Esophagus squamous epithelium (tissue), 5 donors: ENCODE measurements at regions not wholly inside any gene's neighbourhood (a gene's known extent, or its start where the extent isn't known, plus 50 kb on each side); places are given as distances from the start of the nearest gene placed in this dataset.

ENCODE experiments used
- DNase-seq: peaks from one replicate; lab custom pipeline; 2025; lab: John Stamatoyannopoulos, UW
- H3K27ac ChIP-seq, 4 donors: fragments of 200-600 bp; sonication (generic); one replicate each; pipeline ENCODE4 v1.5.1; 2016 to 2019; ENCODE audit warnings: mild to moderate bottlenecking in 1 of 4
- H3K27me3 ChIP-seq, 4 donors: fragments of 200-600 bp; sonication (generic); 1 replicate in 3 of 4; 2 replicates in 1 of 4; pipeline versions ENCODE4 v1.5.1 to v1.6.0; 2017 to 2021; ENCODE audit warnings: antibody characterized with exemption in 1 of 4
- H3K36me3 ChIP-seq, 3 donors: fragments of 200-600 bp; sonication (generic); one replicate each; pipeline ENCODE4 v1.5.1; 2016 to 2019
- H3K4me1 ChIP-seq, 3 donors: fragments of 200-600 bp; sonication (generic); one replicate each; pipeline ENCODE4 v1.5.1; 2017 to 2019
- H3K4me3 ChIP-seq, 4 donors: fragments of 200-600 bp; sonication (generic); 1 replicate in 3 of 4; 2 replicates in 1 of 4; pipeline ENCODE4 v1.5.1; 2016 to 2019; ENCODE audit warnings: mild to moderate bottlenecking in 2 of 4, moderate library complexity in 1 of 4
- H3K9me3 ChIP-seq, 3 donors: fragments of 200-600 bp; sonication (generic); one replicate each; pipeline ENCODE4 v1.5.1; 2016 to 2019
- CTCF ChIP-seq, 6 experiments: fragments of 450-650 bp in 4 of 6; fragments of 200-600 bp in 2 of 6; sonication (generic) in 2 of 6; IDR thresholded peaks; one replicate each; pipeline ENCODE4 v1.5.1; 2016 to 2019; ENCODE audit warnings: antibody characterized with exemption in 6 of 6, mild to moderate bottlenecking in 4 of 6, moderate library complexity in 4 of 6
- POLR2A ChIP-seq, 4 donors: fragments of 450-650 bp; IDR thresholded peaks; one replicate each; pipeline ENCODE4 v1.6.1; 2017; ENCODE audit warnings: antibody characterized with exemption in 4 of 4, mild to moderate bottlenecking in 4 of 4, moderate library complexity in 3 of 4
- WGBS, 2 donors: methylation state at CpG; one replicate each; pipeline ENCODE4 v1.1.5; 2018; 5-methylcytosine and 5-hydroxymethylcytosine counted together
- intact Hi-C: fragments of 100-400 bp; cut with DNase I; formaldehyde crosslinking; loops from one replicate; pipeline ENCODE4 v1.15.0; 2022
- donor health status: DM: yes; HTN: yes; CAD: no.

GRCh38 chr10:21161090-21161625, 264.0 kb upstream of the NEBL start:
- intact Hi-C loops = no loop called here

GRCh38 chr10:21160116-21160515, 263.0 kb upstream of the NEBL start:
- Histone ChIP-seq H3K27me3 (no peaks in the 10 kb centered on the region), H3K36me3 (peaks cover 0 to 5% (median 0%) of the 10 kb centered on the region in 3 donors), H3K4me1 (peaks cover 0 to 10% (median 0%) of the 10 kb centered on the region in 3 donors), H3K27ac (no peak overlapping the region), H3K9me3 (no peaks in the 10 kb centered on the region), H3K4me3 (no peak overlapping the region)
- intact Hi-C loops = no loop called here
- DNase-seq = no peak
- TF ChIP-seq POLR2A (IDR thresholded peaks at IDR 0.05) = no peak
- TF ChIP-seq CTCF (IDR thresholded peaks at IDR 0.05) = no peak
- WGBS, 2 donors = 18 to 45% methylated on average over 4 of the region's 4 CpGs

More at GRCh38 chr10:21161090-21161625, 264.0 kb upstream of the NEBL start:
- no peak for DNase-seq
- 78 to 81% methylated on average over 5 of the region's 5 CpGs for WGBS, 2 donors
- TF ChIP-seq POLR2A (IDR thresholded peaks at IDR 0.05) (no peak), CTCF (IDR thresholded peaks at IDR 0.05) (no peak)
- no peak overlapping the region for H3K27ac ChIP-seq
- H3K9me3 ChIP-seq = no peaks in the 10 kb centered on the region
- no peak overlapping the region for H3K4me3 ChIP-seq
- H3K27me3 ChIP-seq = no peaks in the 10 kb centered on the region
- H3K4me1 ChIP-seq = peaks cover 0 to 10% (median 0%) of the 10 kb centered on the region in 3 donors
- H3K36me3 ChIP-seq = peaks cover 0 to 5% (median 0%) of the 10 kb centered on the region in 3 donors

GRCh38 chr10:21159669-21160068, 262.6 kb upstream of the NEBL start:
- H3K36me3 ChIP-seq = peaks cover 0 to 5% (median 0%) of the 10 kb centered on the region in 3 donors
- peaks cover 0 to 10% (median 0%) of the 10 kb centered on the region in 3 donors for H3K4me1 ChIP-seq
- no peak overlapping the region for H3K4me3 ChIP-seq
- intact Hi-C loops = no loop called here
- TF ChIP-seq POLR2A (IDR thresholded peaks at IDR 0.05) = no peak
- TF ChIP-seq CTCF (IDR thresholded peaks at IDR 0.05) = no peak
- DNase-seq = no peak
- no peak overlapping the region for H3K27ac ChIP-seq
- H3K9me3 ChIP-seq = no peaks in the 10 kb centered on the region
- H3K27me3 ChIP-seq = no peaks in the 10 kb centered on the region
- WGBS, 2 donors = 57 to 61% methylated on average over 4 of the region's 4 CpGs

GRCh38 chr10:21158301-21158700, 261.2 kb upstream of the NEBL start:
- 91 to 97% methylated on average over 3 of the region's 3 CpGs for WGBS, 2 donors
- Histone ChIP-seq H3K9me3 (no peaks in the 10 kb centered on the region), H3K27ac (no peak overlapping the region), H3K27me3 (no peaks in the 10 kb centered on the region), H3K4me3 (no peak overlapping the region), H3K36me3 (peaks cover 0 to 5% (median 0%) of the 10 kb centered on the region in 3 donors), H3K4me1 (peaks cover 0 to 10% (median 0%) of the 10 kb centered on the region in 3 donors)
- intact Hi-C loops = no loop called here
- no peak for DNase-seq
- TF ChIP-seq CTCF (IDR thresholded peaks at IDR 0.05) = no peak
- no peak for TF ChIP-seq POLR2A (IDR thresholded peaks at IDR 0.05)

GRCh38 chr10:21157664-21158063, 260.6 kb upstream of the NEBL start:
- H3K4me1 ChIP-seq = peaks cover 0 to 10% (median 0%) of the 10 kb centered on the region in 3 donors
- WGBS, 2 donors = 67 to 72% methylated on average over 4 of the region's 4 CpGs
- H3K9me3 ChIP-seq = no peaks in the 10 kb centered on the region
- no peak overlapping the region for H3K4me3 ChIP-seq
- no peak overlapping the region for H3K27ac ChIP-seq
- intact Hi-C loops = no loop called here
- TF ChIP-seq POLR2A (IDR thresholded peaks at IDR 0.05) (no peak), CTCF (IDR thresholded peaks at IDR 0.05) (no peak)
- H3K36me3 ChIP-seq = peaks cover 0 to 4% (median 0%) of the 10 kb centered on the region in 3 donors
- H3K27me3 ChIP-seq = no peaks in the 10 kb centered on the region
- no peak for DNase-seq
